ENCODE measurements at regions not wholly inside any gene's neighbourhood (a gene's known extent, or its start where the extent isn't known, plus 50 kb on each side); places are given as distances from the start of the nearest gene placed in this dataset.

GRCh38 chr2:212845941-212846340, 305.5 kb downstream of the IKZF2 start:
- H3K4me3 Mint-ChIP-seq = no peak overlapping the region
- no peak overlapping the region for H3K23ac ChIP-seq (ENCODE audit: insufficient read length, low read depth, low read length)
- H3K4me1 Mint-ChIP-seq = no peaks in the 10 kb centered on the region
- no peaks in the 10 kb centered on the region for H3K9me3 Mint-ChIP-seq
- H2AFZ ChIP-seq (ENCODE audit: low read length) = no peak overlapping the region
- H2BK120ac ChIP-seq (ENCODE audit: low read depth, low read length, poor library complexity, severe bottlenecking) = no peak overlapping the region
- H3K4me1 ChIP-seq (ENCODE audit: insufficient read depth, low read length) = no peaks in the 10 kb centered on the region
- H3K27ac ChIP-seq (ENCODE audit: insufficient read length, low read depth, low read length) = no peak overlapping the region
- H2BK12ac ChIP-seq (ENCODE audit: insufficient read length, low read depth, low read length) = no peak overlapping the region
- TF ChIP-seq, protein P1, sequence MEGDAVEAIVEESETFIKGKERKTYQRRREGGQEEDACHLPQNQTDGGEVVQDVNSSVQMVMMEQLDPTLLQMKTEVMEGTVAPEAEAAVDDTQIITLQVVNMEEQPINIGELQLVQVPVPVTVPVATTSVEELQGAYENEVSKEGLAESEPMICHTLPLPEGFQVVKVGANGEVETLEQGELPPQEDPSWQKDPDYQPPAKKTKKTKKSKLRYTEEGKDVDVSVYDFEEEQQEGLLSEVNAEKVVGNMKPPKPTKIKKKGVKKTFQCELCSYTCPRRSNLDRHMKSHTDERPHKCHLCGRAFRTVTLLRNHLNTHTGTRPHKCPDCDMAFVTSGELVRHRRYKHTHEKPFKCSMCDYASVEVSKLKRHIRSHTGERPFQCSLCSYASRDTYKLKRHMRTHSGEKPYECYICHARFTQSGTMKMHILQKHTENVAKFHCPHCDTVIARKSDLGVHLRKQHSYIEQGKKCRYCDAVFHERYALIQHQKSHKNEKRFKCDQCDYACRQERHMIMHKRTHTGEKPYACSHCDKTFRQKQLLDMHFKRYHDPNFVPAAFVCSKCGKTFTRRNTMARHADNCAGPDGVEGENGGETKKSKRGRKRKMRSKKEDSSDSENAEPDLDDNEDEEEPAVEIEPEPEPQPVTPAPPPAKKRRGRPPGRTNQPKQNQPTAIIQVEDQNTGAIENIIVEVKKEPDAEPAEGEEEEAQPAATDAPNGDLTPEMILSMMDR (conservative IDR thresholded peaks at IDR 0.05) = no peak
- no peaks in the 10 kb centered on the region for H3K23me2 ChIP-seq (ENCODE audit: insufficient read length, low read depth, low read length, poor library complexity, severe bottlenecking)
- no peaks in the 10 kb centered on the region for H3K27me3 ChIP-seq (ENCODE audit: insufficient read depth, low read length)
- no peak overlapping the region for H2AK5ac ChIP-seq (ENCODE audit: insufficient read length, low read length)
- H3K27me3 Mint-ChIP-seq (ENCODE audit: low read depth) = no peaks in the 10 kb centered on the region
- no peak overlapping the region for H3K4me2 ChIP-seq (ENCODE audit: insufficient read depth, insufficient read length, low read length)
- no peak for DNase-seq
- no peak overlapping the region for H3T11ph ChIP-seq (ENCODE audit: low read length)
- H4K8ac ChIP-seq (replicated peaks; ENCODE audit: insufficient read length, low read depth, low read length) = no peak overlapping the region
- H3K79me2 ChIP-seq (ENCODE audit: insufficient read depth, low read length) = no peaks in the 10 kb centered on the region
- H3K36me3 Mint-ChIP-seq (ENCODE audit: insufficient read depth in 1 of 3, low read depth in 3 of 3) = no peaks in the 10 kb centered on the region; a peak in 1 of 7 replicates
- H4K91ac ChIP-seq (ENCODE audit: insufficient read length, low read depth, low read length) = no peak overlapping the region
- no peak overlapping the region for H2BK5ac ChIP-seq (ENCODE audit: insufficient read length, low read length)
- H3K9me3 ChIP-seq (ENCODE audit: control insufficient read depth, low read depth, low read length) = no peaks in the 10 kb centered on the region
- no peak overlapping the region for H2BK15ac ChIP-seq (ENCODE audit: low read depth, low read length)
- H3K79me1 ChIP-seq (ENCODE audit: insufficient read depth, low read depth, low read length, poor library complexity, severe bottlenecking) = no peaks in the 10 kb centered on the region
- no peak overlapping the region for H2BK20ac ChIP-seq (ENCODE audit: low read depth, low read length, poor library complexity, severe bottlenecking)
- H4K20me1 ChIP-seq (ENCODE audit: control insufficient read depth, insufficient read depth, insufficient read length) = no peaks in the 10 kb centered on the region
- H3K14ac ChIP-seq (ENCODE audit: insufficient read depth, low read length) = no peak overlapping the region
- no CpG with 5 or more reads among the region's 4 CpGs for WGBS (ENCODE audit: extremely low coverage, insufficient read length, low lambda C conversion rate)
- no peak overlapping the region for H3K56ac ChIP-seq (ENCODE audit: insufficient read length, low read depth, low read length)
- no peak overlapping the region for H3K9ac ChIP-seq (ENCODE audit: extremely low read depth, insufficient read length, low read length)
- H3K27ac Mint-ChIP-seq = no peak overlapping the region
- H3K4ac ChIP-seq (ENCODE audit: low read depth, low read length) = no peak overlapping the region
- no peak overlapping the region for H4K5ac ChIP-seq (ENCODE audit: insufficient read length, low read depth, low read length)
- H3K18ac ChIP-seq (ENCODE audit: insufficient read length, low read depth, low read length) = no peak overlapping the region
